Breast epithelium (tissue), 4 donors: ENCODE measurements at regions not wholly inside any gene's neighbourhood (a gene's known extent, or its start where the extent isn't known, plus 50 kb on each side); places are given as distances from the start of the nearest gene placed in this dataset.

Experiments used
- DNase-seq, 2 donors: peaks; one replicate each; pipeline ENCODE4 v3.0.0-alpha.2; 2019; ENCODE audit warnings: low spot score in 2 of 2
- H3K27ac ChIP-seq, 2 donors: fragments of 200-600 bp; sonication (generic) in 1 of 2; one replicate each; pipeline ENCODE4 v1.5.1; 2016 to 2019; ENCODE audit warnings: mild to moderate bottlenecking in 1 of 2
- H3K27me3 ChIP-seq, 2 donors: fragments of 200-600 bp; sonication (generic) in 1 of 2; one replicate each; pipeline versions ENCODE4 v1.5.1 to v1.6.0; 2017 to 2019; ENCODE audit warnings: control low read depth in 1 of 2, mild to moderate bottlenecking in 1 of 2
- H3K36me3 ChIP-seq: fragments of 200-600 bp; one replicate; pipeline ENCODE4 v1.5.1; 2019
- H3K4me1 ChIP-seq, 2 donors: fragments of 200-600 bp; sonication (generic); one replicate each; pipeline ENCODE4 v1.5.1; 2016 to 2019; ENCODE audit warnings: control low read depth in 1 of 2
- H3K4me3 ChIP-seq, 3 donors: fragments of 200-600 bp; sonication (generic); 1 replicate in 2 of 3; 2 replicates in 1 of 3; pipeline ENCODE4 v1.5.1; 2016 to 2019; ENCODE audit warnings: mild to moderate bottlenecking in 3 of 3, moderate library complexity in 2 of 3
- H3K9me3 ChIP-seq, 2 donors: fragments of 200-600 bp; sonication (generic) in 1 of 2; one replicate each; pipeline ENCODE4 v1.5.1; 2016 to 2019; ENCODE audit warnings: control low read depth in 1 of 2
- CTCF ChIP-seq, 3 donors: fragments of 450-650 bp; IDR thresholded peaks; one replicate each; pipeline ENCODE4 v1.5.1; 2016 to 2017; ENCODE audit warnings: antibody characterized with exemption in 3 of 3, mild to moderate bottlenecking in 3 of 3, moderate library complexity in 3 of 3
- POLR2A ChIP-seq: fragments of 450-650 bp; IDR thresholded peaks from one replicate; pipeline ENCODE4 v1.6.1; 2016; ENCODE audit warnings: antibody characterized with exemption, mild to moderate bottlenecking, moderate library complexity
- POLR2AphosphoS5 ChIP-seq, 3 donors: sonication (generic); formaldehyde crosslinking; IDR thresholded peaks; one replicate each; pipeline ENCODE4 v1.6.1; 2017; ENCODE audit warnings: antibody characterized with exemption in 3 of 3
- intact Hi-C: fragments of 100-400 bp; cut with DNase I; formaldehyde crosslinking; loops from one replicate; pipeline ENCODE4 v1.15.1; 2023; ENCODE audit warnings: low total_unique reads

- H3K4me1 ChIP-seq, result no peaks in the 10 kb centered on the region
- no peak for DNase-seq
- TF ChIP-seq POLR2A, result no peak
- TF ChIP-seq POLR2AphosphoS5 (IDR thresholded peaks at IDR 0.05), result no peak
- TF ChIP-seq CTCF (IDR thresholded peaks at IDR 0.05), result no peak
- H3K9me3 ChIP-seq, result no peaks in the 10 kb centered on the region
- H3K4me3 ChIP-seq, result no peak overlapping the region
- H3K27me3 ChIP-seq, result no peaks in the 10 kb centered on the region
- no peaks in the 10 kb centered on the region for H3K36me3 ChIP-seq
- intact Hi-C loops, result no loop called here
- no peak overlapping the region for H3K27ac ChIP-seq
Observed at GRCh38 chr5:124806026-124806372, 59.6 kb upstream of the ZNF608 start.

- TF ChIP-seq POLR2A, result no peak
- no peak for TF ChIP-seq POLR2AphosphoS5 (IDR thresholded peaks at IDR 0.05)
- TF ChIP-seq CTCF (IDR thresholded peaks at IDR 0.05), result no peak
- peak; percentile 76 to 79 for DNase-seq
- no peaks in the 10 kb centered on the region for H3K9me3 ChIP-seq
- H3K27me3 ChIP-seq, result no peaks in the 10 kb centered on the region
- intact Hi-C loops, result no loop called here
- H3K4me3 ChIP-seq, result no peak overlapping the region
- H3K36me3 ChIP-seq, result no peaks in the 10 kb centered on the region
- H3K4me1 ChIP-seq, result no peaks in the 10 kb centered on the region
- H3K27ac ChIP-seq, result no peak overlapping the region
Observed at GRCh38 chr5:124806373-124807077, 60.1 kb upstream of the ZNF608 start.

GRCh38 chr5:124808842-124809268 lies 62.4 kb upstream of the ZNF608 start:
- no peaks in the 10 kb centered on the region for H3K4me1 ChIP-seq
- H3K27me3 ChIP-seq, result no peaks in the 10 kb centered on the region
- intact Hi-C loops, result no loop called here
- TF ChIP-seq POLR2AphosphoS5 (IDR thresholded peaks at IDR 0.05) (no peak), POLR2A (no peak), CTCF (IDR thresholded peaks at IDR 0.05) (no peak)
- no peaks in the 10 kb centered on the region for H3K36me3 ChIP-seq
- H3K9me3 ChIP-seq, result no peaks in the 10 kb centered on the region
- no peak overlapping the region for H3K4me3 ChIP-seq
- DNase-seq, result no peak
- H3K27ac ChIP-seq, result no peak overlapping the region

- no peaks in the 10 kb centered on the region for H3K36me3 ChIP-seq
- no peak for DNase-seq
- H3K27me3 ChIP-seq, result no peaks in the 10 kb centered on the region
- TF ChIP-seq POLR2AphosphoS5 (IDR thresholded peaks at IDR 0.05), result no peak
- TF ChIP-seq POLR2A, result no peak
- no peak for TF ChIP-seq CTCF (IDR thresholded peaks at IDR 0.05)
- no peak overlapping the region for H3K27ac ChIP-seq
- intact Hi-C loops, result no loop called here
- no peak overlapping the region for H3K4me3 ChIP-seq
- no peaks in the 10 kb centered on the region for H3K4me1 ChIP-seq
- H3K9me3 ChIP-seq, result no peaks in the 10 kb centered on the region
Observed at GRCh38 chr5:124810396-124811006, 64.1 kb upstream of the ZNF608 start.

GRCh38 chr5:124812771-124813358 lies 66.4 kb upstream of the ZNF608 start:
- TF ChIP-seq CTCF (IDR thresholded peaks at IDR 0.05), result no peak
- TF ChIP-seq POLR2AphosphoS5 (IDR thresholded peaks at IDR 0.05), result no peak
- no peak for TF ChIP-seq POLR2A
- Histone ChIP-seq H3K27ac (peak overlapping the region in 1 of 2 donors; percentile 46), H3K4me3 (no peak overlapping the region), H3K36me3 (no peaks in the 10 kb centered on the region), H3K9me3 (no peaks in the 10 kb centered on the region), H3K27me3 (no peaks in the 10 kb centered on the region), H3K4me1 (no peaks in the 10 kb centered on the region)
- peak in 1 of 2 donors; percentile 31 for DNase-seq
- intact Hi-C loops, result no loop called here
